GM18508 (cell line): ENCODE measurements at regions not wholly inside any gene's neighbourhood (a gene's known extent, or its start where the extent isn't known, plus 50 kb on each side); places are given as distances from the start of the nearest gene placed in this dataset.

Experiments
- ATAC-seq: cut with Tn5 transposase; IDR thresholded peaks from one replicate; pipeline ENCODE4 v1.9.1; 2021; ENCODE audit warnings: moderate number of reproducible peaks; ENCODE audit not compliant: insufficient read depth, unreplicated experiment

- no peak for ATAC-seq
These were observed 130.4 kb downstream of the C11orf87 start for GRCh38 chr11:109552376-109552775.

- no peak for ATAC-seq
These were observed 131.3 kb downstream of the C11orf87 start for GRCh38 chr11:109553284-109553683.

DNA sequence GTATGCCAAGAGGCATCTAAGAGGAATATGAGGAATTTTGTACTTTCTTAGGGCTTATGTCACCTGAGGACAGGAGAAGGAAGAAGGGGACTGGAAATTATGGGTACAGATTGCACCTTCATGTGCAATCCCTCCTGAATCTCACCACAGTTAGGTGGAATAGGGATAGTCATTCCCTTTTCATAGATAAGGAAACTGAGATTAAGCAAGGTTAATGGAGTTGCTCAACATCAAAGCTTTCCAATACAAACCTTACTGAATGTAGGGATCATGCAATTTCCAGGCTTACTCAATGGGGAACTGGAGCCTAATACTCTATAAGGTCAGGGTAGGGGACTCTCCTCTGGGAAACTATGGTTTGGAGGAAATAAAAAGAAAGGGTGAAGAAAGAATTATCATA lies 133.0 kb downstream of the C11orf87 start:
- no peak for ATAC-seq

GRCh38 chr11:109564241-109564640 lies 142.3 kb downstream of the C11orf87 start:
- no peak for ATAC-seq

- no peak for ATAC-seq
These were observed 160.5 kb downstream of the C11orf87 start for GRCh38 chr11:109582470-109582869.

GRCh38 chr11:109584001-109584972 lies 162.3 kb downstream of the C11orf87 start:
- no peak for ATAC-seq

- ATAC-seq: no peak
These were observed 164.8 kb downstream of the C11orf87 start for GRCh38 chr11:109586789-109587188.

GRCh38 chr11:109590782-109591181 lies 168.8 kb downstream of the C11orf87 start:
- no peak for ATAC-seq

GRCh38 chr11:109597336-109597735 lies 175.3 kb downstream of the C11orf87 start:
- ATAC-seq: no peak

DNA sequence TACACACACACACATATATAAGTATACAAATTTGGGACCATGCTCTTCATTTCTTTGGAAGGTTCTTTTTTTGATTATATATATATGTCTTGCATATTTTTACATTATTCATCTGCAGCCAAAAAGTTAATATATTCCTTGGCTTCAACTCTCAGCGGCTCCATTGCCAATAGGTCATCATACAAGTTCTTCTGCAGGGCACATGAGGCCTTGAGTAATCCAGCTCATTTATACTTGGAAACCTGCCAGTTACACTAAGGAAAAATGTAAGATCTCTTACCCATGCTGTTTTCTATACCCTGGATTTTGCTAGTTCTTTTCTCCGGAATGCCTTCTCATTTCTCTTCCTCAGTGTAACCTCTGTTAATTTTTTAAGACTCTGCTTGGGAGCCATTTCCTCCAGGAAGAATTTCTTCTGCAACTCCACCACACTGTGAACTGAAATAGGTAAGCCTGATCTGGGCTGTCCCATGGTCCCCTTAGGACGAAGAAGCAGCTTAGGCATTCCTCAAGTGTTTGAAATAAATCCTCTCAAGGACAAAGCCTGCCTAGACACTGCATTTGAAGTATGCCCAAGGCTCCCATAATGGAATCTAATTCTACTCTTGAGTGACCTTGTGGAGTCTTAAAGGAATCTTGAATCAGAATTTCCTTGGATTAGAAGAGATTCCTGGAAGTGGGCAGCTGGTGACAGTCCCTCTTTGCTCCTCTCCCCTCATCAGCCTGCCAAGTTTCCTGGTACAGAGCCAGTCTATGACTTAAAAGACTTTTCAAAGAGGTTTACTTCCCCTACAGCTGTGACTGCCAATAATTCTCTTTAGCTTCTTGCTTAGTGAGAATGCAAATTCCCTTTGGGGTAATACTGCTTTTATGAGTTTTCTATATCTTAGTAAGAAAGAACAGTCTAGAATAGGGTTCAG lies 182.8 kb downstream of the C11orf87 start:
- no peak for ATAC-seq

DNA sequence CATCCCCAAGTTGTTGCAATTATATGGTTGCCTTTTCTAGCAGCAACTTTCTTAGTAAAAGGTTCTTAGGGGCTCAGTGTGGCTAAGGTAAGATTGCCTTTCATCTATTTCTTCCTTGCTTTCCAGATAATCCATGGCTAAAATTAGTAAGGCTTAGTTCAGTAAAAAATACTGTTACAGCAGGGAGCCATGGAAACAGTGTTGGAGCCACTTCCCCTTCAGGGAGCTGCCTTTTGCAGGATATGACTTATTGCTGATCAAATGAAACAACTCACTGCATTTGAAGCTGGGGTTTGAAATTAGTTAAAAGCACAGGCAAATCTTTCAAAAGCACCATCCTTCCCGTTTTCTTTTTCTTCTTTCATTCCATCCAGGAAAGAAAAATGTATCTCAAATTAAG lies 184.3 kb downstream of the C11orf87 start:
- ATAC-seq: no peak

DNA sequence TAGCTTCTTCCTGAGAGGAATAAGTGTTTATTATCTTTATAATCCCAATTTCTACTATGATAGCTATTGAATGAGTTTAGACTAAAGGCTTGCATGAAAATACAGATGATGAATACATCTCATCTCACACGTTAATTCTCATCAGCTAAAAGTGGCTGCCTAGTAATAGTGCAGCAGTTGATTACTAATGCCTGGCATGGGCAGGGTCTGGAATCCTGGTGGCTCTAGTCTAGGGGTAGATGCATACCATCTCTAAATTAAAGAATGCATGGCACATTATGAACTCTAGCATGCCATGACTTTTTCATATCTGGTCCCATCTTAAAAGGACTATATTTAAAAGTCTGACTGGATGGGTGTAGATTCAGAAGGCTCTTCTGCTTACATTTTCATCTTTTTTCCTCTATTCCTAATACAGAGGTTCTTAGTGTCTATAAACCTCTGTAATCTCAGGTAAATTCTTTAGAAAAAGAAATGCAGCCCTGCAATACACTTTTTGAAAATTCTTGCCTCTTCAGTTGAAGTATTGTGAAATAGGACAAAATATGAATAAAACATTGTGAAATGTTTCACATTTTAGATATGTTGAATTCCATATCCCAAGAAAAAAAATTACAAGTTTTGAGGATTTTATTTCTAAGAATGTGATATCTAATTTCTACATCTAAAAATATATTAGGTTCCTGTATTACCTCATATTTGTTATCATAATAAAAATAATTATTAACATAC lies 187.6 kb downstream of the C11orf87 start:
- no peak for ATAC-seq

- no peak for ATAC-seq
These were observed 190.5 kb downstream of the C11orf87 start for GRCh38 chr11:109612496-109612895.

DNA sequence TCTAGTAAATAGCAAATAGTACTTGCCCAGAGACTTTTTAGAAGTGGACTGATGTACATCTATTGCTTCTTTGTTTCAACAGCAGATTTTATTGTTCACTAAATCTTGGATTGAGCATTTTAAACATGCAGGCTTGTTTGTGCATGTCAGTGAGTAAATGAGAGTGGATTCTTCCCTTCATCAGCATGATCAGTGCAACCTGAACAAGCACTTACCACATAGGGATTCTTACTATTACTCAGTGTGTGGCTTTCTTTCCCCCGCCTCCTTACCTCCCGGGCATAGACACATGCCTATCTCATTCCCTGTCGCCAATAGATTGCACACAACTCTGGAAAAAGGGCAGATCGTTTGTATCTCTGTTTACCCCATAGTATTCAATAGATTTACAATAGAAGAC lies 197.5 kb downstream of the C11orf87 start:
- no peak for ATAC-seq

DNA sequence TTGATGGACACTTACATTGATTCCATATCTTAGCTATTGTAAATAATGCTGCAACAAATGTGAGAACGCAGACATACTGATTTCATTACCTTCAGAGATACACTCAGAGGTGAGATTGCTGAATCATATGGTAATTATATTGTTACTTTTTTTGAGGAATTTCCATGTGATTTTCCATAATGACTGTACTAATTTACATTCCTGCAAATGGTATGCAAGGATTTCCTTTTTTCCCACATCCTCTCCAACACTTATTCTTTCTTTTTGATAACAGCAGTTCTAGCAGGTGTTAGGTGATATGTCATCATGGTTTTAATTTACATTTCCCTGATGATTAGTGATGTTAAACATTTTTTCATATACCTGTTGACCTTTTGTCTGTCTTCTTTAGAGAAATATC lies 207.7 kb downstream of the C11orf87 start:
- no peak for ATAC-seq

DNA sequence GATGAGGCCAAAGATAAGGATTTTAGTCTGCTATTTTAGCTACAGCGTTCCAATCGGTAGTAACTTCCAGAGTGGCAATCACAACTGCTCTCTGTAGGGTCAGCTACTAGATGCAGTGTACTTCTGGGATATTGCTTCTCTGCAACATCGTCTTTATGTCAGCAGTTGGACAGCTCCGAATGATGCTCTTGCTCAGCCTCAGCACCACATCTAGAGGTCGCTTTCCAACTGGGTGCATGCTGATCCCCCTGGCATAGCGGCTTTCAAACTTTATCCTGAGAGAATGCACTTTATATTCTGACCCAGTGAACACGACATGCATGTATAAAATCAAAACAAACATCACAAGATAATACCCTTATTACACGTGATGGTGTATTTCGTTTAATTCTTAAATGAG lies 219.6 kb downstream of the C11orf87 start:
- no peak for ATAC-seq

DNA sequence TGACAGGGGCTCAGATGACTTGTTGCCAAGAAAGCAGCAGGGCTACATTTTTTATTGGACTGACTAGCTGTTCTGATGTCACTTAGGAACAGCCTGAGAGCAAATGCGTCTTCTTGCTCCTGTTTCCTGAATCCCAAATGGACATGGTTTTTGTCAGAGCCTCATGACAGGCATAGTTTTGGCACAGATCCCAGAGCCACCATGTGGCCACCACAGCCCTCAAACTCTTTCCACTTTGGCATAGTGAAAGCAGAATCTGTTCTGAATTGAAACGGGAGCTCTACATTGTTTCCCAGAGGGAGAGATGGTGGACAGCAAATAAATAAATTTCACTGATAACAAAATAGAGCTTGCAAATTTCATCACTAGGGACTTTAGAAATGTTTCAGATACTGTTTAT lies 222.2 kb downstream of the C11orf87 start:
- ATAC-seq: no peak

GRCh38 chr11:109648804-109649203 lies 226.8 kb downstream of the C11orf87 start:
- no peak for ATAC-seq

- no peak for ATAC-seq
These were observed 232.1 kb downstream of the C11orf87 start for GRCh38 chr11:109654091-109654490.

DNA sequence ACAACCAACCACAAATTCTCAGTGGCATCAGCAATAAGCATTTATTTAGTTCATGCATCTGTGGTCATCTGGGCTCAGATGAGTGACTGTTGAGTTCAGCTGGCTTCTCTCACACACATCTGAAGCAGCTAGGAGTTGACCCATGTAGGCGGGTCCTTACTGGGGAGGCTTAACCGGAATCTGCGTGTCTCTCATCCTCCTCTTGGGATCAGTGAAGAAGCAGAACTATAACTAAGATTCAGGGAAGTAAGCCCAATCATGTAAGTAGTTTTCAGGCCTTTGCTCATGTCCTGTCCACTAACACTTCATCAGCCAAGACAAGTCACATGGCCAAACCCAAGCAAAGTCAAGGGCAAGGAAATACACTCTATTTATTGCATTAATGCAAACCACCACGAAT lies 236.2 kb downstream of the C11orf87 start:
- ATAC-seq: no peak
